Liver (tissue), 8 donors: ENCODE measurements at regions not wholly inside any gene's neighbourhood (a gene's known extent, or its start where the extent isn't known, plus 50 kb on each side); places are given as distances from the start of the nearest gene placed in this dataset.

ENCODE experiments used
- DNase-seq: peaks from one replicate; pipeline ENCODE4 v3.0.0-alpha.2; 2017; ENCODE audit warnings: low spot score
- H3K27ac ChIP-seq, 2 donors: one replicate each; pipeline ENCODE4 v1.7.0; 2013; ENCODE audit warnings: inconsistent platforms in 2 of 2, low read length in 2 of 2, control low read depth in 1 of 2, low read depth in 1 of 2, mild to moderate bottlenecking in 1 of 2
- H3K27me3 ChIP-seq, 4 donors: one replicate each; pipeline versions ENCODE4 v1.6.1 to v1.7.0; 2013; ENCODE audit warnings: low read length in 3 of 4, inconsistent platforms in 1 of 4, mild to moderate bottlenecking in 1 of 4, moderate library complexity in 1 of 4; ENCODE audit not compliant: control insufficient read depth in 4 of 4, insufficient read depth in 4 of 4
- H3K36me3 ChIP-seq, 4 donors: one replicate each; pipeline versions ENCODE4 v1.6.1 to v1.7.0; 2013; ENCODE audit warnings: low read length in 3 of 4, mild to moderate bottlenecking in 3 of 4, low read depth in 1 of 4, moderate library complexity in 1 of 4; ENCODE audit not compliant: control insufficient read depth in 4 of 4, insufficient read depth in 3 of 4
- H3K4me1 ChIP-seq, 4 donors: one replicate each; pipeline versions ENCODE4 v1.6.1 to v1.7.0; 2013; ENCODE audit warnings: low read length in 3 of 4, mild to moderate bottlenecking in 3 of 4, moderate library complexity in 1 of 4; ENCODE audit not compliant: control insufficient read depth in 4 of 4, insufficient read depth in 4 of 4
- H3K4me3 ChIP-seq, 3 donors: one replicate each; pipeline versions ENCODE4 v1.6.1 to v1.7.0; 2013; ENCODE audit warnings: low read length in 3 of 3, control low read depth in 1 of 3, low read depth in 1 of 3, mild to moderate bottlenecking in 1 of 3
- H3K9ac ChIP-seq, 2 donors: one replicate each; pipeline ENCODE4 v1.7.0; 2013; ENCODE audit warnings: low read length in 2 of 2, mild to moderate bottlenecking in 2 of 2, moderate library complexity in 2 of 2, control low read depth in 1 of 2, low read depth in 1 of 2
- H3K9me3 ChIP-seq, 4 donors: one replicate each; pipeline versions ENCODE4 v1.6.1 to v1.7.0; 2013; ENCODE audit warnings: low read length in 3 of 4; ENCODE audit not compliant: control insufficient read depth in 4 of 4
- EGR1 ChIP-seq, 2 donors: IDR thresholded peaks; 2 replicates each; pipeline ENCODE4 v1.6.1; 2016 to 2018; ENCODE audit warnings: antibody characterized with exemption in 2 of 2, low read depth in 2 of 2
- FOXA1 ChIP-seq: IDR thresholded peaks from 2 replicates; pipeline ENCODE4 v1.6.1; 2016; ENCODE audit warnings: antibody characterized with exemption
- FOXA2 ChIP-seq: IDR thresholded peaks from 2 replicates; pipeline ENCODE4 v1.6.1; 2016; ENCODE audit warnings: antibody characterized with exemption
- GABPA ChIP-seq, 2 donors: IDR thresholded peaks in 1 of 2; conservative IDR thresholded peaks in 1 of 2; 2 replicates each; pipeline ENCODE4 v1.6.1; 2016; ENCODE audit warnings: antibody characterized with exemption in 2 of 2, mild to moderate bottlenecking in 1 of 2, moderate library complexity in 1 of 2
- HNF4G ChIP-seq: IDR thresholded peaks from 2 replicates; pipeline ENCODE4 v1.6.1; 2016; ENCODE audit warnings: antibody characterized with exemption
- JUND ChIP-seq, 2 donors: IDR thresholded peaks; 2 replicates each; pipeline ENCODE4 v1.6.1; 2016; ENCODE audit warnings: antibody characterized with exemption in 2 of 2
- NR2F2 ChIP-seq: IDR thresholded peaks from 2 replicates; pipeline ENCODE4 v1.6.1; 2016; ENCODE audit warnings: antibody characterized with exemption
- RAD21 ChIP-seq, 2 donors: IDR thresholded peaks; 2 replicates each; pipeline ENCODE4 v1.6.1; 2016; ENCODE audit warnings: antibody characterized with exemption in 2 of 2, mild to moderate bottlenecking in 2 of 2
- RXRA ChIP-seq, 2 donors: IDR thresholded peaks; 2 replicates each; pipeline ENCODE4 v1.6.1; 2017 to 2018; ENCODE audit warnings: antibody characterized with exemption in 2 of 2, mild to moderate bottlenecking in 1 of 2
- SP1 ChIP-seq: IDR thresholded peaks from 2 replicates; pipeline ENCODE4 v1.6.1; 2018; ENCODE audit warnings: antibody characterized with exemption, mild to moderate bottlenecking
- TAF1 ChIP-seq: conservative IDR thresholded peaks from 2 replicates; pipeline ENCODE4 v1.6.1; 2016; ENCODE audit warnings: antibody characterized with exemption, mild to moderate bottlenecking
- YY1 ChIP-seq: IDR thresholded peaks from 2 replicates; pipeline ENCODE4 v1.6.1; 2016; ENCODE audit warnings: antibody characterized with exemption, mild to moderate bottlenecking
- WGBS: extraction: QIAGEN DNeasy Blood & Tissue Kit; methylation state at CpG from one replicate; pipeline ENCODE4 v1.1.7; 2013; 5-methylcytosine and 5-hydroxymethylcytosine counted together
- TF ChIP-seq, protein P1 (sequence below): fragments of 150-350 bp; IDR thresholded peaks from 2 replicates; pipeline ENCODE4 v1.5.1; 2017; ENCODE audit warnings: improper control_type of control experiment, low read depth, low read length; ENCODE audit not compliant: missing input control
- TF ChIP-seq, protein P2 (sequence below): IDR thresholded peaks from 2 replicates; pipeline ENCODE4 v1.6.1; 2016; ENCODE audit warnings: antibody characterized with exemption, mild to moderate bottlenecking
- TF ChIP-seq, protein P3 (sequence below): IDR thresholded peaks from 2 replicates; pipeline ENCODE4 v1.6.1; 2016; ENCODE audit warnings: antibody characterized with exemption
- TF ChIP-seq, protein P4 (sequence below): IDR thresholded peaks from 2 replicates; pipeline ENCODE4 v1.6.1; 2016; ENCODE audit warnings: antibody characterized with exemption
- TF ChIP-seq, protein P5 (sequence below): IDR thresholded peaks from 2 replicates; pipeline ENCODE4 v1.6.1; 2016; ENCODE audit warnings: antibody characterized with exemption
- donor health status: healthy.
- donor health status: healthy.
- donor health status: healthy.
- donor health status: healthy.
- donor health status: healthy.

DNA sequence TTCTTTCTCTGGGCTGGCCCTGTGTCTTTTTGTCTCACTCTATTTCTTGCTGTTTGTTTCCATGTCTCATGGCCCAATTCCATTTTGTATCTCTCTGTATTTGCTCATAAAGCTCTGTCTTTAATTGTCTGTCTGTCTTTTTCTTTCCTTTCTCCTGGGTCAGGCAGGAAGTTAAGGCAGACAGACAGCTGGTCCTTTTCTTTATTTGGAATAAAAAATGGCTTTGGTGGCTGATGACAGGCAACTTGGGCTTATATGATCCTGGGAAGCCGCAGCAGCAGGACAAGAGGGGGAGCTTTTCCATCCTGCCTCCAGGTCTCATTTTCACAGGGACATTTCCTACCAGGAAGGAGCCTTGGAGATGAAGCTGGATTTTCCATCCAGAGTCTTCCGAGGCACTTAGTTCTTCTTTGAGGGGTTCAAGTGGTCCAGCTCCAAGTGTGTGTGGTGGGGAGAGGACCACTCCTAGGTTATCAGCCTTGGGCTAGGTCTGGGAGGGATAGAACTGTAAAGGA, 138.7 kb downstream of the TDRD15 start:
- WGBS = 85% methylated on average over 2 of the region's 2 CpGs
- TF ChIP-seq GABPA (IDR thresholded peaks at IDR 0.05 in 1 of 2, conservative IDR thresholded peaks at IDR 0.05 in 1 of 2) = no peak
- no peak for TF ChIP-seq JUND (IDR thresholded peaks at IDR 0.05)
- no peak for TF ChIP-seq TAF1
- TF ChIP-seq FOXA1 = no peak
- TF ChIP-seq, protein P1, sequence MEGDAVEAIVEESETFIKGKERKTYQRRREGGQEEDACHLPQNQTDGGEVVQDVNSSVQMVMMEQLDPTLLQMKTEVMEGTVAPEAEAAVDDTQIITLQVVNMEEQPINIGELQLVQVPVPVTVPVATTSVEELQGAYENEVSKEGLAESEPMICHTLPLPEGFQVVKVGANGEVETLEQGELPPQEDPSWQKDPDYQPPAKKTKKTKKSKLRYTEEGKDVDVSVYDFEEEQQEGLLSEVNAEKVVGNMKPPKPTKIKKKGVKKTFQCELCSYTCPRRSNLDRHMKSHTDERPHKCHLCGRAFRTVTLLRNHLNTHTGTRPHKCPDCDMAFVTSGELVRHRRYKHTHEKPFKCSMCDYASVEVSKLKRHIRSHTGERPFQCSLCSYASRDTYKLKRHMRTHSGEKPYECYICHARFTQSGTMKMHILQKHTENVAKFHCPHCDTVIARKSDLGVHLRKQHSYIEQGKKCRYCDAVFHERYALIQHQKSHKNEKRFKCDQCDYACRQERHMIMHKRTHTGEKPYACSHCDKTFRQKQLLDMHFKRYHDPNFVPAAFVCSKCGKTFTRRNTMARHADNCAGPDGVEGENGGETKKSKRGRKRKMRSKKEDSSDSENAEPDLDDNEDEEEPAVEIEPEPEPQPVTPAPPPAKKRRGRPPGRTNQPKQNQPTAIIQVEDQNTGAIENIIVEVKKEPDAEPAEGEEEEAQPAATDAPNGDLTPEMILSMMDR = no peak
- TF ChIP-seq RXRA (IDR thresholded peaks at IDR 0.05) = no peak
- TF ChIP-seq, protein P2, sequence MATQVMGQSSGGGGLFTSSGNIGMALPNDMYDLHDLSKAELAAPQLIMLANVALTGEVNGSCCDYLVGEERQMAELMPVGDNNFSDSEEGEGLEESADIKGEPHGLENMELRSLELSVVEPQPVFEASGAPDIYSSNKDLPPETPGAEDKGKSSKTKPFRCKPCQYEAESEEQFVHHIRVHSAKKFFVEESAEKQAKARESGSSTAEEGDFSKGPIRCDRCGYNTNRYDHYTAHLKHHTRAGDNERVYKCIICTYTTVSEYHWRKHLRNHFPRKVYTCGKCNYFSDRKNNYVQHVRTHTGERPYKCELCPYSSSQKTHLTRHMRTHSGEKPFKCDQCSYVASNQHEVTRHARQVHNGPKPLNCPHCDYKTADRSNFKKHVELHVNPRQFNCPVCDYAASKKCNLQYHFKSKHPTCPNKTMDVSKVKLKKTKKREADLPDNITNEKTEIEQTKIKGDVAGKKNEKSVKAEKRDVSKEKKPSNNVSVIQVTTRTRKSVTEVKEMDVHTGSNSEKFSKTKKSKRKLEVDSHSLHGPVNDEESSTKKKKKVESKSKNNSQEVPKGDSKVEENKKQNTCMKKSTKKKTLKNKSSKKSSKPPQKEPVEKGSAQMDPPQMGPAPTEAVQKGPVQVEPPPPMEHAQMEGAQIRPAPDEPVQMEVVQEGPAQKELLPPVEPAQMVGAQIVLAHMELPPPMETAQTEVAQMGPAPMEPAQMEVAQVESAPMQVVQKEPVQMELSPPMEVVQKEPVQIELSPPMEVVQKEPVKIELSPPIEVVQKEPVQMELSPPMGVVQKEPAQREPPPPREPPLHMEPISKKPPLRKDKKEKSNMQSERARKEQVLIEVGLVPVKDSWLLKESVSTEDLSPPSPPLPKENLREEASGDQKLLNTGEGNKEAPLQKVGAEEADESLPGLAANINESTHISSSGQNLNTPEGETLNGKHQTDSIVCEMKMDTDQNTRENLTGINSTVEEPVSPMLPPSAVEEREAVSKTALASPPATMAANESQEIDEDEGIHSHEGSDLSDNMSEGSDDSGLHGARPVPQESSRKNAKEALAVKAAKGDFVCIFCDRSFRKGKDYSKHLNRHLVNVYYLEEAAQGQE = no peak
- TF ChIP-seq, protein P3, sequence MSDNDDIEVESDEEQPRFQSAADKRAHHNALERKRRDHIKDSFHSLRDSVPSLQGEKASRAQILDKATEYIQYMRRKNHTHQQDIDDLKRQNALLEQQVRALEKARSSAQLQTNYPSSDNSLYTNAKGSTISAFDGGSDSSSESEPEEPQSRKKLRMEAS = no peak
- no peak for TF ChIP-seq HNF4G
- TF ChIP-seq, protein P4, sequence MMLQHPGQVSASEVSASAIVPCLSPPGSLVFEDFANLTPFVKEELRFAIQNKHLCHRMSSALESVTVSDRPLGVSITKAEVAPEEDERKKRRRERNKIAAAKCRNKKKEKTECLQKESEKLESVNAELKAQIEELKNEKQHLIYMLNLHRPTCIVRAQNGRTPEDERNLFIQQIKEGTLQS = no peak
- no peak for TF ChIP-seq EGR1 (IDR thresholded peaks at IDR 0.05; ENCODE audit: low read depth in 2 of 2)
- no peak for TF ChIP-seq YY1
- TF ChIP-seq RAD21 (IDR thresholded peaks at IDR 0.05) = no peak
- DNase-seq = no peak
- Histone ChIP-seq H3K9ac (no peak overlapping the region), H3K36me3 (no peaks in the 10 kb centered on the region), H3K27ac (no peak overlapping the region), H3K4me3 (no peak overlapping the region), H3K27me3 (no peaks in the 10 kb centered on the region), H3K4me1 (no peaks in the 10 kb centered on the region), H3K9me3 (no peaks in the 10 kb centered on the region)

DNA sequence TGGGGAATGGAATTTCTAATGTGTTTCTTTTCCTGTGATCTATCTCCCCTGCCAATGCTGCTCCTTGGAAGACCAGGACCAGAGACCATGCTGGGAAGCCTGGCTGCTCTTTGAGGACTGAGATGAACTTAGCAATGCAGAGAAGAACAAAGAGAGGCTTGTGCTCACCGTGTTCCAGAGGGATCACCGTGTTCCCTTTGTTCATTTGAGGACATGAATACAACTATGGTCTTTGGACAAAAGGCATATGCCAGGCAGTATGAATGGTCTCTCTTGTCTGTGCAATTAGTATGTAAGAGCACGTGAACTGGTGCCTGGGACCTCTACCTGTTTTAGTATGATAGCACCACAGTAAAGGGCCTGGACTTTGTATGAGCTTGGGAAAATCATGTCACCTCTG, 139.9 kb downstream of the TDRD15 start:
- TF ChIP-seq NR2F2 (no peak), TAF1 (no peak), YY1 (no peak), HNF4G (no peak), RXRA (IDR thresholded peaks at IDR 0.05) (no peak), JUND (IDR thresholded peaks at IDR 0.05) (no peak), RAD21 (IDR thresholded peaks at IDR 0.05) (no peak), SP1 (no peak), GABPA (IDR thresholded peaks at IDR 0.05 in 1 of 2, conservative IDR thresholded peaks at IDR 0.05 in 1 of 2) (no peak), FOXA2 (no peak)
- TF ChIP-seq, protein P3 = no peak
- TF ChIP-seq, protein P5, sequence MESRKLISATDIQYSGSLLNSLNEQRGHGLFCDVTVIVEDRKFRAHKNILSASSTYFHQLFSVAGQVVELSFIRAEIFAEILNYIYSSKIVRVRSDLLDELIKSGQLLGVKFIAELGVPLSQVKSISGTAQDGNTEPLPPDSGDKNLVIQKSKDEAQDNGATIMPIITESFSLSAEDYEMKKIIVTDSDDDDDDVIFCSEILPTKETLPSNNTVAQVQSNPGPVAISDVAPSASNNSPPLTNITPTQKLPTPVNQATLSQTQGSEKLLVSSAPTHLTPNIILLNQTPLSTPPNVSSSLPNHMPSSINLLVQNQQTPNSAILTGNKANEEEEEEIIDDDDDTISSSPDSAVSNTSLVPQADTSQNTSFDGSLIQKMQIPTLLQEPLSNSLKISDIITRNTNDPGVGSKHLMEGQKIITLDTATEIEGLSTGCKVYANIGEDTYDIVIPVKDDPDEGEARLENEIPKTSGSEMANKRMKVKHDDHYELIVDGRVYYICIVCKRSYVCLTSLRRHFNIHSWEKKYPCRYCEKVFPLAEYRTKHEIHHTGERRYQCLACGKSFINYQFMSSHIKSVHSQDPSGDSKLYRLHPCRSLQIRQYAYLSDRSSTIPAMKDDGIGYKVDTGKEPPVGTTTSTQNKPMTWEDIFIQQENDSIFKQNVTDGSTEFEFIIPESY = no peak
- TF ChIP-seq, protein P2 = no peak
- TF ChIP-seq, protein P1 = no peak
- Histone ChIP-seq H3K9me3 (no peaks in the 10 kb centered on the region), H3K27me3 (no peaks in the 10 kb centered on the region), H3K27ac (no peak overlapping the region), H3K4me1 (no peaks in the 10 kb centered on the region), H3K36me3 (no peaks in the 10 kb centered on the region), H3K9ac (no peak overlapping the region), H3K4me3 (no peak overlapping the region)
- 92% methylated on average over 3 of the region's 3 CpGs for WGBS
- no peak for DNase-seq
